LNCAP (cell line): ENCODE measurements at regions not wholly inside any gene's neighbourhood (a gene's known extent, or its start where the extent isn't known, plus 50 kb on each side); places are given as distances from the start of the nearest gene placed in this dataset.

Source experiments
- CTCF ChIP-seq: fragments of 450-650 bp; IDR thresholded peaks from 2 replicates; pipeline ENCODE4 v1.5.1; 2017; ENCODE audit warnings: mild to moderate bottlenecking

DNA sequence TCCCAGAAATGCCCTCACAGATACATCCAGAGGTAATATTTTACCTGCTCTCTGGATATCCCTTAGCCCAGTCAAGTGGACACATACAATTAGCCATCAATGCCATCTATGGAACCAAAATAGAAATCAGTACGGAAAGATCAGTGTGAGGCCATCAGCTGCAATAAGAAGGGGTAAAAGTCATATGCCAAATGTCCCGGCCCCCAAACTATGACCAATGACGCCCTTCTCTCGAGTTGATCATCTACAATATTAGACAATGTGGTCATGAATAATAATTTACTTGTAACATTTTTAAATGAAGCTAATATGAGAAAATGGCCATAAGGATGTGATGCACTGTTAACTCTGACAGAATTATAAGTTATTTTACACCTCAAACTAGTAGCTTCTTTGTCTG is 588.9 kb downstream of the POM121L12 start:
- no peak for TF ChIP-seq CTCF

- no peak for TF ChIP-seq CTCF
Measured at GRCh38 chr7:53628775-53629174, 593.3 kb downstream of the POM121L12 start.

DNA sequence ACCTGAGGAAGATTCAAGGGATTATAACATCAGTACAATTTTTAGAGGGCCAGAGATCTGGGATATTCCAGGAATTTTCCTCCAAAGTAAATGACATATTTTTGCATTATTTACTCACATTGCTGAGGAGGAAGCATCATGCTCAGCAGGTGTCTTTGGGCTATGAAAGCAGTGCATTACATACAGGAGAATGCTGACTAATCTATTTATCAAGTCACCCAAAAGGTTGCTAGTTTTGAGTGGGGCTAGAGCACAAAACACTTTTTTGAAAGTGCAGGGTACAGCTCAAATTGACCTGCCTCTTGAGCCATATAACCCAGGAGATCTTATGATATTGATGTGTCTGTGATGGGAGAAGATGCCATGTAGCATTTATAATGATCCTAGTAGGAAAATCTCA is 603.1 kb downstream of the POM121L12 start:
- TF ChIP-seq CTCF, result no peak

DNA sequence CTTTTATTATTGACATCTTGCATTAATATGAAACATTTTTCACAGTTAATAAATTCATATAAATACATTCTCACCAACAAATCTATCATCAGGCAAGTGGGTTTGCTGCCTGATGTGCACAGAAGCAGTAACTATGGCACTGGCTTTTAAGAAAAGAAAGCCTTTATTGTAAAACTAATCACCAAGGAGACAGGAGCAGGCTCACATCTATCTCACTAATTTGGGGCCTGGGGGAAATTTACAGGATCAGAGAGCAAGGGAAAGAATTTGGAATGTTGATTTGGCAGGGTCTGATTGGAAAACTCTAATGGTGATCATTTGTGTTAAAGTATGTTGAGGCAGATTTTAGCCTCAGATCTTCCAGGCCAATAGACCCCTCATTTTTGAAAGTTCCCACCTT is 605.7 kb downstream of the POM121L12 start:
- no peak for TF ChIP-seq CTCF

DNA sequence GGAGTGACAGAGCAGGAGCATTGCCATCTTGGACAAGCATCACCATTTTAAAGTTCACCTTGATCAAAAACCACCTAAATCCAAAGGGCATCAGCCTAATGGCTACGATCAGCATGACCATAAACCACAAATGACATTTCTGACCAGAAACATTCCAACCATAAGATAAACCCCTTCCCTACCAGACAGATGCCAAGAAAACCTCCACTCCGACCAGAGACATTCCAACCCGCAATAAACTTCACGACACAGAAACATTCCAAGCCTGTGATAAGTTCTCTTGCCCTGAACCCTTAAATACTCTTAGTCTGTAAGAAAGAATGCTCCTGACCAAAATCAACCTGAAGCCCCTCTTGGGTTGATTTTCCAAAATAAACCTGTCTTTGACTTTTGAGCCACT is 606.9 kb downstream of the POM121L12 start:
- TF ChIP-seq CTCF, result no peak

- no peak for TF ChIP-seq CTCF
Measured at GRCh38 chr7:53642866-53643265, 607.4 kb downstream of the POM121L12 start.

DNA sequence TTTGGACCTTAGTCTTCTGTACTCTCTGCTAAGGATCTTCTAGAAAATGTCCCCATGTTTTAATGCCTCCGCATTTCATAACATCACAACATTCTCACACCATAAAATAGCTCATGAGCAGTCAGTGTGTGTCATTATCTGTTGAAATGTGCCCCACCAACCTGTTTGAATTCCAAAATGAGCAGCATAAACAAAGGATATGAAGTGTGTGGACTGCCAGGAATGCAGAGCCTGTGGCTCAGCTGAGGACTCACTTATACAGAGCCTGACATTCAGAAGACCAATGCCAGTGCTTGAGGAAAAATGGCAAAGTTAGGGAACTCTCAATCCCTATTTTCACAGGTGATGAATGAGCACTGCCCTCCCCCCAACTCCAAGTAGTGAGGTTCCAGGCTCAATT is 621.4 kb downstream of the POM121L12 start:
- no peak for TF ChIP-seq CTCF

DNA sequence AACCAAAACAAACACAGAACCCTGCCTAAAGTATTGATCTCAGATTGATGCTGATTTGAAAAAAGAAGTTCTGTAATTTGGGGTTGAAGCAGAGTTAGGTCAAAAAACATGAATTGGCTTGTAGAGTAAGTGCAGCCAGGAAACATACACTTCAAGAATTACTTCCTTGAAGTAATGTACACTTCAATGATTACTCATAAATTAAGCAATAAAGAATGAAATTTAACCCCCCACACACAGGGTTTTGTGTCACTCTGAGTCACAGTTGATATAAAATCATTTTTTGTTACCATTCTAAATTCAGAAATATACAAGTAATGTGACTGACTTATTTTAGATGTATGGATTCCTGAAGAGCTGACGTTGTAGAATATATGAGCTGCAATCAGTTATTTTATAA is 622.2 kb downstream of the POM121L12 start:
- TF ChIP-seq CTCF, result no peak
